ENCODE measurements at regions not wholly inside any gene's neighbourhood (a gene's known extent, or its start where the extent isn't known, plus 50 kb on each side); places are given as distances from the start of the nearest gene placed in this dataset.

DNA sequence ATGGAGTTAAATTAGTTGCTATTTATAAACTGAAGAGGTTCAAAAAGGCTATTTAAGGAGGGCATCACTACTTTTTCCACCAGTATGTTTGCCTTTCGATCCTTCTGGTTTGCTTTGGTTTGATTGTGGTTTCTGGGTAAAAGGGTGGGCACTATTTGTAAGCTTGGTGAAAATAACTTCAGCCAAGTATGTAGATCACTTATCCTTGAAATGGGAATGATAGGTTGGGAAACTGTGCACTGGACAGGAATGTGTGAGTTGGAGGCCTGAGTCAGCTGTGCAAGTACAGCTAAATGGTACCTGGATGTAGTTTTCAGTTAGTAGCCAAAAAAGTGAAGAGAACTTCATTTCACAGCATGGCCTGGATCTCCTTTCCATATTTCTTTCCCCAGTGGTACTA, 466.2 kb downstream of the ENC1 start:
- Histone ChIP-seq H3K9me3 (no peaks in the 10 kb centered on the region), H3K27me3 (no peaks in the 10 kb centered on the region), H3K27ac (no peak overlapping the region), H3K4me1 (ENCODE audit: insufficient read depth) (peaks cover 9% of the 10 kb centered on the region), H3K4me3 (no peak overlapping the region), H3K36me3 (no peaks in the 10 kb centered on the region)
- WGBS, 3 donors, result 0 to 37% (median 16%) methylated on average over 1 of the region's 1 CpG
- TF ChIP-seq EP300 (IDR thresholded peaks at IDR 0.05) (no peak), POLR2A (IDR thresholded peaks at IDR 0.05) (no peak)
- TF ChIP-seq, protein P1, sequence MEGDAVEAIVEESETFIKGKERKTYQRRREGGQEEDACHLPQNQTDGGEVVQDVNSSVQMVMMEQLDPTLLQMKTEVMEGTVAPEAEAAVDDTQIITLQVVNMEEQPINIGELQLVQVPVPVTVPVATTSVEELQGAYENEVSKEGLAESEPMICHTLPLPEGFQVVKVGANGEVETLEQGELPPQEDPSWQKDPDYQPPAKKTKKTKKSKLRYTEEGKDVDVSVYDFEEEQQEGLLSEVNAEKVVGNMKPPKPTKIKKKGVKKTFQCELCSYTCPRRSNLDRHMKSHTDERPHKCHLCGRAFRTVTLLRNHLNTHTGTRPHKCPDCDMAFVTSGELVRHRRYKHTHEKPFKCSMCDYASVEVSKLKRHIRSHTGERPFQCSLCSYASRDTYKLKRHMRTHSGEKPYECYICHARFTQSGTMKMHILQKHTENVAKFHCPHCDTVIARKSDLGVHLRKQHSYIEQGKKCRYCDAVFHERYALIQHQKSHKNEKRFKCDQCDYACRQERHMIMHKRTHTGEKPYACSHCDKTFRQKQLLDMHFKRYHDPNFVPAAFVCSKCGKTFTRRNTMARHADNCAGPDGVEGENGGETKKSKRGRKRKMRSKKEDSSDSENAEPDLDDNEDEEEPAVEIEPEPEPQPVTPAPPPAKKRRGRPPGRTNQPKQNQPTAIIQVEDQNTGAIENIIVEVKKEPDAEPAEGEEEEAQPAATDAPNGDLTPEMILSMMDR (IDR thresholded peaks at IDR 0.05), result no peak
- intact Hi-C loops (cut with DNase I), result no loop called here
- no peak for DNase-seq

DNA sequence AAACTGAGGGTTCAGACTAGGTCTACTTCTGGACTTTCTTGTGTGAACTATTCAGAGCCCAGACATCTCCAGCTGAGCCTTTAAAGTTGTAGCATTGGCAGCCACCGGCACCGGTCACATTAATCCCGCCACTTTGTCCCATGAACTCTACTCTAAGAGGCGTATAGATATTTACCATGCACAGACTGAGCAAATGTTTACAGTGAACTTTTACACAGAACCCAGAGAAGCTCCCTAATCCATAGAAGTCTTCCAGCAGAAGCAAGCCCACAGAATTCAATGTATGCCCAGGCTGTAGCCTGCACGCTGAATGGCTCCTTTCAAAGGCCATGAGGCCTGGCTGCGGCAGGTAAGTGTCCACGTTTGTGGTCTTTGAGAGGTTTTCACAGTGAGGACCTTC, 466.9 kb downstream of the ENC1 start:
- H3K36me3 ChIP-seq, result no peaks in the 10 kb centered on the region
- H3K4me1 ChIP-seq (ENCODE audit: insufficient read depth), result peaks cover 9% of the 10 kb centered on the region
- intact Hi-C loops (cut with DNase I), result no loop called here
- H3K4me3 ChIP-seq, result no peak overlapping the region
- no peak overlapping the region for H3K27ac ChIP-seq
- TF ChIP-seq, protein P1 (IDR thresholded peaks at IDR 0.05), result no peak
- TF ChIP-seq EP300 (IDR thresholded peaks at IDR 0.05), result no peak
- no peak for TF ChIP-seq POLR2A (IDR thresholded peaks at IDR 0.05)
- DNase-seq, result no peak
- no peaks in the 10 kb centered on the region for H3K9me3 ChIP-seq
- H3K27me3 ChIP-seq, result no peaks in the 10 kb centered on the region
- 76 to 88% (median 77%) methylated on average over 7 of the region's 7 CpGs for WGBS, 3 donors

- Histone ChIP-seq H3K27me3 (no peaks in the 10 kb centered on the region), H3K4me3 (no peak overlapping the region), H3K4me1 (ENCODE audit: insufficient read depth) (peaks cover 8% of the 10 kb centered on the region), H3K36me3 (no peaks in the 10 kb centered on the region), H3K9me3 (no peaks in the 10 kb centered on the region), H3K27ac (no peak overlapping the region)
- DNase-seq, result no peak
- WGBS, 3 donors, result 89 to 92% (median 90%) methylated on average over 7 of the region's 7 CpGs
- intact Hi-C loops (cut with DNase I), result no loop called here
- TF ChIP-seq, protein P1 (IDR thresholded peaks at IDR 0.05), result no peak
- TF ChIP-seq POLR2A (IDR thresholded peaks at IDR 0.05) (no peak), EP300 (IDR thresholded peaks at IDR 0.05) (no peak)
Measured at GRCh38 chr5:74173241-74173640, 467.3 kb downstream of the ENC1 start.

- H3K9me3 ChIP-seq, result no peaks in the 10 kb centered on the region
- H3K4me1 ChIP-seq (ENCODE audit: insufficient read depth), result peaks cover 8% of the 10 kb centered on the region
- 34 to 47% (median 43%) methylated on average over 2 of the region's 2 CpGs for WGBS, 3 donors
- intact Hi-C loops (cut with DNase I), result no loop called here
- no peaks in the 10 kb centered on the region for H3K27me3 ChIP-seq
- H3K36me3 ChIP-seq, result no peaks in the 10 kb centered on the region
- TF ChIP-seq EP300 (IDR thresholded peaks at IDR 0.05) (no peak), POLR2A (IDR thresholded peaks at IDR 0.05) (no peak)
- TF ChIP-seq, protein P1 (IDR thresholded peaks at IDR 0.05), result no peak
- no peak overlapping the region for H3K4me3 ChIP-seq
- no peak overlapping the region for H3K27ac ChIP-seq
- DNase-seq, result no peak
Measured at GRCh38 chr5:74169701-74170100, 470.8 kb downstream of the ENC1 start.

DNA sequence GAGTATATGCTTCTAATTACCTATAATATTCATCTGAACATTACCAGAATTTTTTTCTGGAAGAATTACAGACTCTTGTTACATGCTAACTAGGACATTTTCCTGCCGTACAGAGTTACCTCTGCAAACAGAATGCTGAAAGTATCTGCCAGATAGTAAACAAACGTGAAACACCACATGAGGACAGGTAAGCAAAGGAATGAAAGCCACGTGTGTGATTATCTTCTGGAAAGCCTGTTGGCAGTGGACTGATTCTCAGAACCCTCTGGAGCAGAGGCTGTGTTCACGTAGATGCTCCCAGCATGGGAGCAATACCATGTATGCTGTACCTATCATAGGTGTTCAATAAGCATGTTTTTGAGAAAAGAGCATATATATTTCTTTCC, 472.6 kb downstream of the ENC1 start:
- Histone ChIP-seq H3K27ac (no peak overlapping the region), H3K4me3 (no peak overlapping the region), H3K27me3 (no peaks in the 10 kb centered on the region), H3K4me1 (ENCODE audit: insufficient read depth) (no peaks in the 10 kb centered on the region), H3K9me3 (no peaks in the 10 kb centered on the region), H3K36me3 (no peaks in the 10 kb centered on the region)
- WGBS, 3 donors, result 78 to 90% (median 84%) methylated on average over 4 of the region's 4 CpGs
- TF ChIP-seq, protein P1 (IDR thresholded peaks at IDR 0.05), result no peak
- no peak for TF ChIP-seq EP300 (IDR thresholded peaks at IDR 0.05)
- TF ChIP-seq POLR2A (IDR thresholded peaks at IDR 0.05), result no peak
- intact Hi-C loops (cut with DNase I), result no loop called here
- no peak for DNase-seq

All from ovary (tissue), 7 donors.